GM19467 (cell line): ENCODE measurements at regions not wholly inside any gene's neighbourhood (a gene's known extent, or its start where the extent isn't known, plus 50 kb on each side); places are given as distances from the start of the nearest gene placed in this dataset.
"Not testable (repeated sequence)": the region's sequence is repeated elsewhere in the genome, so short reads cannot be mapped to it uniquely, and the experiment has no call there.

ENCODE experiments used
- ATAC-seq: cut with Tn5 transposase; IDR thresholded peaks from one replicate; pipeline ENCODE4 v1.9.1; 2021; ENCODE audit warnings: mild to moderate bottlenecking, moderate library complexity; ENCODE audit not compliant: unreplicated experiment

- no peak for ATAC-seq
Observed at GRCh38 chr12:88737838-88738472, 157.7 kb upstream of the KITLG start.

DNA sequence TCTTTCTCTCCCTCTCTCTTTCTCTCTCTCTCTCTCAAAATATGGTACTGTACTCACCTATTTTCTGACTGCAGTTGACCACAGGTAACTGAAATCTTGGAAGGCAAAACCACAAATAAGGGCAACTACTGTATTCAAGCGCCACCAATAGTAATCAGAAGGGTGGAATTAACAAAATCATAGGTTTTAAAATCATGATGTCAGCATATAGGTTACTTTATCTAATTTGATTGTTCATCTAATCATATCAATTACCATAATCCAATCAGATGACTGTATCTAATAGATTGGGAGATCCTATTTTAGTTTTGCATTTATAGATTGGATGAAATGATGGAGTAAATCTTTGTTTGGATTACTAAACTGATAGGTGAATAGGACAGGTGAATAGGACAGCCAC, 155.8 kb upstream of the KITLG start:
- ATAC-seq, result no peak

DNA sequence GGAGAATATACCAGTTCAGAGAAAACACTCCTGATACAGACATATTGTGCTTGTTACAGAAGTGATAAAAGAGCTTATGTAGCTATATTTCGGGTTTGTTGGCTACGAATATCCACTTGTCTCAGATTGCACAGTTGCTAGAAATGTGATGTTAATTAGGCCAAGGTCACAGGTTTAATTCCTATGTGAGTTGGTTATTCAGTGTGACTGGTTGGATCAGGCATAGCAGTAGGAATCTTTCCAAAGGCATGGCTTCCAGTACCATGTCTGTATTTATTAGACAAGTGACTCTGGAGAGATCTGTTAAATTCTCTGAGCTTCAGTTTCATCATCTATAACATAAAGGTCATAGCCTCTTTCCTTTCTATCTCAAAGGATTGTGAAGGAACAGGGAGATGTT, 152.7 kb upstream of the KITLG start:
- no peak for ATAC-seq

DNA sequence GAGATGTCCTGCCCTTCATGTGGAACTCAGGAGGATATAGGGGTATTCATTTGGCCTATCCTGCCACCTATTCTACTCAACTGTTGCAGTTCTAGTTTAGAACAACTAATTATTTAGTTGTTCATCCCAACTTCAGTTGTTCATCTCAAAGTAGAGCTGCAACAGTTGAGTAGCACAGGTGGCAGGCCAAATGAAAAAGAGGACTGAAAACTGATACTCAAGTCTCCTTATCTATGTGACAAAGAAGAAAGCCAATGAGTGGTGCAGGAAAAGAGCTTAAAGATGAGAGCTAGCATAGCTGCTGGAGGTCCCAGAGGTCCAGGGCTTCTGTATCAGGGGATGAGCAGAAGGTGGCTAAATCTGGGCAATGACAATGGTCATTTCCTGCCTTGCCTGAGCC, 148.9 kb upstream of the KITLG start:
- ATAC-seq, result no peak

DNA sequence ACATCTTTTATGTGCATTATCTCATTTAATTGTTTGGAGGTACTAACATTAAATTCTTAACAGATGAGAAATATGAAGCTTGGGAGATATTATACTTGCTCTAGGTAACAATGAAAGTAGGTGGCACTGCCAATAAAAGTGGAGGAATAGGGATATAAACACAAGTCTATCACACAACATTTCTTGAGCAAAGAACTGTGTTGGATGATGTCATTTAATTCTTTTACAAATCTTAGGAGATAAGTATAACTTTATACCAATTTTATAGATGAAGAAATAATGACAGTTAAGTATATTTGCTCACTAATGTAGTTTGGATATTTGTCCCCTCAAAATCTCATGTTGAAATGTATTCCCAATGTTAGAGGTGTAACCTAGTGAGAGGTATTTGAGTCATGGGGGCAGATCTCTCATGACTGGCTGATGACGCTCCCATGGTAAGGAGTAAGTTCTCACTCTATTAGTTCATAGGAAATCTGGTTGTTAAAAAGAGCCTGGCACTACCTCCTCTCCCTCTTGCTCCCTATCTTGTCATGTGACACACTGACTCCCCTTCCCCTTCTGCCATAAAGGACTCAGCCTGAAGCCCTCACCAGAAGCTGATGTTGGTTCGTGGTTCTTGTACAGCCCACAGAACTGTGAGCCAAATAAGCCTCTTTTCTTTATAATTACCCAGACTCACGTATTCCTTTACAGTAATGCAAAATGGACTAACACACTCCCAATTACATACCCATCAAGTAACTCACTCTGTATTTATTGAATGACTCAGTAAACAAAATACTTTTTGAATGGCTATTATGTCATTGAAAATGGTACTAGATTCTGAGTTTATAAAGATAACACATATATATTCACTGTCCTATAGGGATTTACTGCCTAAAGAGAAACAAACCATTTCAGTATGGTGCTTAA, 146.8 kb upstream of the KITLG start:
- no peak for ATAC-seq

DNA sequence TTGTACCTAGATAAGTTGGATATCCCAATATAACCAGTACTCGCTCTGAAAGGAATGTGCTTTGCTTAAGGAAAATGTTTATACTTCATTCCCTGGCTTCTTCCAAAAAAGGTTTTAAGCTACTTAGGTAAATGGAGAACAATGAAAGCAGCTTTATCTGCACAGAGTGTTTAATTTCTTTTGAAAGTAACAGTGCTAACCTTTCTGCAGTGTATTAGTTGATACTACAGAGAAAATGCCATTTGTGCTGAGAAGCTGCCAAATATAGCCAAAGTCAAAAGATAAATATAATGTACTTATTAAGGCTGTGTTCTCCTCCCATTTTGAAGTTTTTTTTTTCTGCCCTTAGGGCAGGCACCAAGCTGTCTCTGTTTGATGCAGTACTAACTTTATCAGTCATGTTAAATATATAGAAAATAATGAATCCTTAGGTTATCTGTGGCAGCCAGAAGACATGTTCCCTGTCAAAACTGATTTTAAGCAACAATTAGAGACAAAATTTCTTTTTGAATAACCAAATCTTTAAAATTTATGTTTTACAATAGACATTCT, 145.4 kb upstream of the KITLG start:
- no peak for ATAC-seq

- no peak for ATAC-seq
Observed at GRCh38 chr12:88723219-88723618, 142.9 kb upstream of the KITLG start.

- ATAC-seq, result no peak
Observed at GRCh38 chr12:88720785-88721650, 140.7 kb upstream of the KITLG start.

DNA sequence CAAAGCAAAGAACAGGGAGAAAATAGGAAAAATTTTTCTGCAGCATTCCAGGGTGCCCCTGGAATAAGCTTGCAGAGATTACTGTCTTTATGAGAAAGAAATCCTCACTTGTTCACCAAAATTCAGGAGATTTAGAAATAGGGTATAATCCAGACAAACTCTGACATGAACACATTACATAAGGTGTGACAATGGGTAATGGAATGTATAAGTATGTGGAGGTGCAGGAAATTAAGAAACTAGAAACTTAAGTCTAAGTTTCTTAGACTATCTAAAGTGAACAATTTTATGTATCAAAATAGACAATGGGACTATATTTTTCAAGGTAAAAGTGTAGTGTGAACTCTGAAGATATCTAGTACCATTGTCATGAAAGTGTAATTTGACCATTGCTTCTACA, 140.0 kb upstream of the KITLG start:
- ATAC-seq, result no peak

DNA sequence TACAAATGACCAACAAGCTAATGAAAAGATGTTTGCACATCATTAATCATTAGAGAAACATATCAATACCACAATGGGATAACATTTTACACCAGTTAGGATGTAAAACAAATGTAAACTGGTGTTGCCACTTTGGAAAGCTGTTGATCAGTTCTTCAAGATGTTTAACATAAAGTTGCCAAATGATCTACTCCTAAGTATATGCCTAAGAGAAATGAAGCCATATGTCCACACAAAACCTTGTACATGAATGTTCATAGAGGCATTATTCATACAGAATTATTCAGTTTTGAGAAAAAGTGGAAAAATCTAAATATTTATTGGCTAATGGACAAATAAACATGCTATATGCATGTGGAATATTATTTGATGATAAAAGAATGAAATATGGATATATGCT, 136.9 kb upstream of the KITLG start:
- no peak for ATAC-seq

GRCh38 chr12:88716240-88716639, 136.0 kb upstream of the KITLG start:
- no peak for ATAC-seq

DNA sequence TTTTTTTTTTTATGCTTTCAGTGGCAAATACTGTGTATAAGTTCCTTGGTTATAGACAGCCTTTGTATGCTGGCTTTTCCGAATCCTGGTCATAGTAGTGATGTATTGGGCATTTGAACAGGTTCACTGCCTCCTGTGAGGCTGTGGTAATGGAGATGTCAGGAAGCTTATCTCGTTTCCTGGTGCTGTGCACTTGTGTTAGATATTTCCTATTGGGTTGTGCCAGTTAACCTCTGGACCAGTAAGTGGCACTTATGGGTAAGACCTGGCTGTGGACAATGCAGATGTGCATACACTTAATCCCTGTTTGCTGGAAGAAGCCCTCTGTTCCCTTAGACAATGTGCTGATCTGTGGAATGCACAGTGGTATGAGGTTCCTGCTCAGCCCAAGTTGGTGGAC, 135.4 kb upstream of the KITLG start:
- no peak for ATAC-seq

DNA sequence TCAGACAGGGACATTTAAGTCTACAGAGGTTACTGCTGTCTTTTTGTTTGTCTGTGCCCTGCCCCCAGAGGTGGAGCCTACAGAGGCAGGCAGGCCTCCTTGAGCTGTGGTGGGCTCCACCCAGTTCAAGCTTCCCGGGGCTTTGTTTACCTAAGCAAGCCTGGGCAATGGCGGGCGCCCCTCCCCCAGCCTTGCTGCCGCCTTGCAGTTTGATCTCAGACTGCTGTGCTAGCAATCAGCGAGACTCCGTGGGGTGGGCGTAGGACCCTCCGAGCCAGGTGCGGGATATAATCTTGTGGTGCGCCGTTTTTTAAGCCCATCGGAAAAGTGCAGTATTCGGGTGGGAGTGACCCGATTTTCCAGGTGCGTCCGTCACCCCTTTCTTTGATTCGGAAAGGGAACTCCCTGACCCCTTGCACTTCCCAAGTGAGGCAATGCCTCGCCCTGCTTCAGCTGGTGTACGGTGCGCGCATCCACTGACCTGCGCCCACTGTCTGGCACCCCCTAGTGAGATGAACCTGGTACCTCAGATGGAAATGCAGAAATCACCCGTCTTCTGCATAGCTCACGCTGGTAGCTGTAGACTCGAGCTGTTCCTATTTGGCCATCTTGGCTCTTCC, 134.1 kb upstream of the KITLG start:
- ATAC-seq, result not testable (repeated sequence)

GRCh38 chr12:88707800-88708199, 127.5 kb upstream of the KITLG start:
- ATAC-seq, result no peak

GRCh38 chr12:88706286-88706685, 126.0 kb upstream of the KITLG start:
- ATAC-seq, result no peak

- no peak for ATAC-seq
Observed at GRCh38 chr12:88703790-88704189, 123.5 kb upstream of the KITLG start.

DNA sequence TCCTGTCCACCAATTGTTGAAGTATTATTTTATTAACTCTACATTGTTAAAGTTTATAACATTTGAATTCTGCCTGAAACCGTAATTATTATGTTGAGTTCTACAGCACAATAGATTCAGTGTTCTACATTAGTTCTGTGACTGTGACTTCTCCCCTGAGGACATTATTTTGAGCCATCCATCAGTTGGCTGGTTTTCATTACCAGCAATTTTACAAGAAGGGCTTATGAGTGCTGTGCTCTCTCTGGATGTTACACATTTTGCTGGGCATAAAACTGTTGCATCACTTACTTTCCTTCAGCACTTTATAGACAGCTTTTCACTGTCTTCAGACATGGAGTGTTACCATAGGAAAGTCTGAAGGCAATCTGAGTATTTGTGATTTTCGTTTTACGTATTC, 118.2 kb upstream of the KITLG start:
- no peak for ATAC-seq

DNA sequence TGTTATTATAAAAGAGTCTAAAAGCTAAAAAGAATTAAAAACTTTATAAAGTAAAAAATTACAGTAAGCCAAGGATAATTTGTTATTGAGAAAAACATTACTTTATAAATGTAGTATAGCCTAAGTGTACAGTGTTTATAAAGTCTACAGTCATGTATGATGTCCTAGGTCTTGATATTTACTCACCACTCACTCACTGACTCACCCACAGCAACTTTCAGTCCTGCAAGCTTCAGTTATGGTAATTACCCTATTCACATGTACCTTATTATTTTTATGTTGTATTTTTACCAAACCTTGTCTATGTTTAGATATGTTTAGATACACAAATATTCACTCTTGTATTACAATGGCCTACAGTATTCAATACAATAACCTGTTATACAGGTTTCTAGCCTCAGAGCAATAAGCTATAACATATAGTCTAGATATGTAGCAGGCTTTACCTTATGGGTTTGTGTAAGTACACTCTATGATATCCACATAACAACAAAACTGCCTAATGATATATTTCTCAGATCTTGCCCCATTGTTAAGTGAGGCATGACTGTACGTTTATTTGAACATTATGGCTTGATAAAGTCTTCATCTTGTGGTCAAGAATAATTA, 113.7 kb upstream of the KITLG start:
- ATAC-seq, result no peak

GRCh38 chr12:88691811-88692210, 111.5 kb upstream of the KITLG start:
- ATAC-seq, result no peak

DNA sequence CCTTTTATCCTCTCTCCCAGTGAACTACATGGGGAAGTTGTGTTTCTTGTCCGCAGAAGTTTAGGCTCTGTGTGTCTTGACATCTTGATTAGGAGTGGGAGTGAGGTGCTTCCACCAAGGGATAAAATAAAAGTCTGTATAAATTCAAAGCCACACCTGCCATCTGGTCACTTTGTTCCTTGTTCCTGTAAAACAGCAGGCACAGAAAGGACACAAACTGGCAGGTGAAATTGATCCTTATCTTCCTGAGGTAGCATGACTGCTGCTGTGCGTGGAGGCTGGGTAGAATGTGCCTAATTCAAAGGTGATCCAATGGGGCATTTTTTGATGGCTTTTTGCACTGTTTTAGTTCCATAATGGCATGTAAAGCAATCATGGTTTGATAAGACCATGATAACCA, 104.3 kb upstream of the KITLG start:
- no peak for ATAC-seq
